Liver (tissue), 8 donors: ENCODE measurements at regions not wholly inside any gene's neighbourhood (a gene's known extent, or its start where the extent isn't known, plus 50 kb on each side); places are given as distances from the start of the nearest gene placed in this dataset.

ENCODE experiments used
- DNase-seq: peaks from one replicate; pipeline ENCODE4 v3.0.0-alpha.2; 2017; ENCODE audit warnings: low spot score
- H3K27ac ChIP-seq, 2 donors: one replicate each; pipeline ENCODE4 v1.7.0; 2013; ENCODE audit warnings: inconsistent platforms in 2 of 2, low read length in 2 of 2, control low read depth in 1 of 2, low read depth in 1 of 2, mild to moderate bottlenecking in 1 of 2
- H3K27me3 ChIP-seq, 4 donors: one replicate each; pipeline versions ENCODE4 v1.6.1 to v1.7.0; 2013; ENCODE audit warnings: low read length in 3 of 4, inconsistent platforms in 1 of 4, mild to moderate bottlenecking in 1 of 4, moderate library complexity in 1 of 4; ENCODE audit not compliant: control insufficient read depth in 4 of 4, insufficient read depth in 4 of 4
- H3K36me3 ChIP-seq, 4 donors: one replicate each; pipeline versions ENCODE4 v1.6.1 to v1.7.0; 2013; ENCODE audit warnings: low read length in 3 of 4, mild to moderate bottlenecking in 3 of 4, low read depth in 1 of 4, moderate library complexity in 1 of 4; ENCODE audit not compliant: control insufficient read depth in 4 of 4, insufficient read depth in 3 of 4
- H3K4me1 ChIP-seq, 4 donors: one replicate each; pipeline versions ENCODE4 v1.6.1 to v1.7.0; 2013; ENCODE audit warnings: low read length in 3 of 4, mild to moderate bottlenecking in 3 of 4, moderate library complexity in 1 of 4; ENCODE audit not compliant: control insufficient read depth in 4 of 4, insufficient read depth in 4 of 4
- H3K4me3 ChIP-seq, 3 donors: one replicate each; pipeline versions ENCODE4 v1.6.1 to v1.7.0; 2013; ENCODE audit warnings: low read length in 3 of 3, control low read depth in 1 of 3, low read depth in 1 of 3, mild to moderate bottlenecking in 1 of 3
- H3K9ac ChIP-seq, 2 donors: one replicate each; pipeline ENCODE4 v1.7.0; 2013; ENCODE audit warnings: low read length in 2 of 2, mild to moderate bottlenecking in 2 of 2, moderate library complexity in 2 of 2, control low read depth in 1 of 2, low read depth in 1 of 2
- H3K9me3 ChIP-seq, 4 donors: one replicate each; pipeline versions ENCODE4 v1.6.1 to v1.7.0; 2013; ENCODE audit warnings: low read length in 3 of 4; ENCODE audit not compliant: control insufficient read depth in 4 of 4
- EGR1 ChIP-seq, 2 donors: IDR thresholded peaks; 2 replicates each; pipeline ENCODE4 v1.6.1; 2016 to 2018; ENCODE audit warnings: antibody characterized with exemption in 2 of 2, low read depth in 2 of 2
- FOXA1 ChIP-seq: IDR thresholded peaks from 2 replicates; pipeline ENCODE4 v1.6.1; 2016; ENCODE audit warnings: antibody characterized with exemption
- FOXA2 ChIP-seq: IDR thresholded peaks from 2 replicates; pipeline ENCODE4 v1.6.1; 2016; ENCODE audit warnings: antibody characterized with exemption
- GABPA ChIP-seq, 2 donors: IDR thresholded peaks in 1 of 2; conservative IDR thresholded peaks in 1 of 2; 2 replicates each; pipeline ENCODE4 v1.6.1; 2016; ENCODE audit warnings: antibody characterized with exemption in 2 of 2, mild to moderate bottlenecking in 1 of 2, moderate library complexity in 1 of 2
- HNF4G ChIP-seq: IDR thresholded peaks from 2 replicates; pipeline ENCODE4 v1.6.1; 2016; ENCODE audit warnings: antibody characterized with exemption
- JUND ChIP-seq, 2 donors: IDR thresholded peaks; 2 replicates each; pipeline ENCODE4 v1.6.1; 2016; ENCODE audit warnings: antibody characterized with exemption in 2 of 2
- NR2F2 ChIP-seq: IDR thresholded peaks from 2 replicates; pipeline ENCODE4 v1.6.1; 2016; ENCODE audit warnings: antibody characterized with exemption
- RAD21 ChIP-seq, 2 donors: IDR thresholded peaks; 2 replicates each; pipeline ENCODE4 v1.6.1; 2016; ENCODE audit warnings: antibody characterized with exemption in 2 of 2, mild to moderate bottlenecking in 2 of 2
- SP1 ChIP-seq: IDR thresholded peaks from 2 replicates; pipeline ENCODE4 v1.6.1; 2018; ENCODE audit warnings: antibody characterized with exemption, mild to moderate bottlenecking
- YY1 ChIP-seq: IDR thresholded peaks from 2 replicates; pipeline ENCODE4 v1.6.1; 2016; ENCODE audit warnings: antibody characterized with exemption, mild to moderate bottlenecking
- WGBS: extraction: QIAGEN DNeasy Blood & Tissue Kit; methylation state at CpG from one replicate; pipeline ENCODE4 v1.1.7; 2013; 5-methylcytosine and 5-hydroxymethylcytosine counted together
- TF ChIP-seq, protein P1 (sequence below): IDR thresholded peaks from 2 replicates; pipeline ENCODE4 v1.6.1; 2016; ENCODE audit warnings: antibody characterized with exemption
- TF ChIP-seq, protein P2 (sequence below): fragments of 150-350 bp; IDR thresholded peaks from 2 replicates; pipeline ENCODE4 v1.5.1; 2017; ENCODE audit warnings: improper control_type of control experiment, low read depth, low read length; ENCODE audit not compliant: missing input control
- TF ChIP-seq, protein P3 (sequence below): IDR thresholded peaks from 2 replicates; pipeline ENCODE4 v1.6.1; 2016; ENCODE audit warnings: antibody characterized with exemption
- TF ChIP-seq, protein P4 (sequence below): IDR thresholded peaks from 2 replicates; pipeline ENCODE4 v1.6.1; 2016; ENCODE audit warnings: antibody characterized with exemption, mild to moderate bottlenecking
- donor health status: healthy.
- donor health status: healthy.
- donor health status: healthy.
- donor health status: healthy.
- donor health status: healthy.

- DNase-seq = no peak
- Histone ChIP-seq H3K36me3 (no peaks in the 10 kb centered on the region), H3K4me3 (no peak overlapping the region), H3K27me3 (no peaks in the 10 kb centered on the region), H3K9me3 (no peaks in the 10 kb centered on the region), H3K27ac (no peak overlapping the region), H3K4me1 (no peaks in the 10 kb centered on the region), H3K9ac (no peak overlapping the region)
- TF ChIP-seq, protein P1, sequence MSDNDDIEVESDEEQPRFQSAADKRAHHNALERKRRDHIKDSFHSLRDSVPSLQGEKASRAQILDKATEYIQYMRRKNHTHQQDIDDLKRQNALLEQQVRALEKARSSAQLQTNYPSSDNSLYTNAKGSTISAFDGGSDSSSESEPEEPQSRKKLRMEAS = no peak
- TF ChIP-seq SP1 (no peak), RAD21 (IDR thresholded peaks at IDR 0.05) (no peak), FOXA1 (no peak)
- TF ChIP-seq, protein P2, sequence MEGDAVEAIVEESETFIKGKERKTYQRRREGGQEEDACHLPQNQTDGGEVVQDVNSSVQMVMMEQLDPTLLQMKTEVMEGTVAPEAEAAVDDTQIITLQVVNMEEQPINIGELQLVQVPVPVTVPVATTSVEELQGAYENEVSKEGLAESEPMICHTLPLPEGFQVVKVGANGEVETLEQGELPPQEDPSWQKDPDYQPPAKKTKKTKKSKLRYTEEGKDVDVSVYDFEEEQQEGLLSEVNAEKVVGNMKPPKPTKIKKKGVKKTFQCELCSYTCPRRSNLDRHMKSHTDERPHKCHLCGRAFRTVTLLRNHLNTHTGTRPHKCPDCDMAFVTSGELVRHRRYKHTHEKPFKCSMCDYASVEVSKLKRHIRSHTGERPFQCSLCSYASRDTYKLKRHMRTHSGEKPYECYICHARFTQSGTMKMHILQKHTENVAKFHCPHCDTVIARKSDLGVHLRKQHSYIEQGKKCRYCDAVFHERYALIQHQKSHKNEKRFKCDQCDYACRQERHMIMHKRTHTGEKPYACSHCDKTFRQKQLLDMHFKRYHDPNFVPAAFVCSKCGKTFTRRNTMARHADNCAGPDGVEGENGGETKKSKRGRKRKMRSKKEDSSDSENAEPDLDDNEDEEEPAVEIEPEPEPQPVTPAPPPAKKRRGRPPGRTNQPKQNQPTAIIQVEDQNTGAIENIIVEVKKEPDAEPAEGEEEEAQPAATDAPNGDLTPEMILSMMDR = no peak
- 81% methylated on average over 2 of the region's 2 CpGs for WGBS
Measured at GRCh38 chr2:146949400-146949799, 895.4 kb upstream of the ACVR2A start.

DNA sequence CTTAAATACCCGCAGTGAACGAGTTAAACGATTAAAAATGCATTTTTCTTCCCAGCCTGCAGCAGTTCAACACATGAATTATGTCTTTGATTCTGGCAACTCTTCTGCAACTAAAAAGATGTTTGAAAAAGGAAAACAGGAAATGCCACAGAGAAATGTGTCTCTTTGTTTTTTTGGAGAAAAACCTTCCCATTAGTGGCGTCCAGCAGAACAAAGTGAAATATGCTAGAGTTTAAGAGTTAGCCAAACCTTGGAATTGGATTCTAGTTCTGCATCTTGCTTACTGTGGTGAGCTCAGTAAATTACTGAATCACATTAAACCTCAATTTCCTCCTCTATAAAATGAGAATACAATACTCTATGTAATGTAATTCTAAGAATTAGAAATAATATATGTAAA is 900.2 kb upstream of the ACVR2A start:
- Histone ChIP-seq H3K27ac (no peak overlapping the region), H3K4me1 (no peaks in the 10 kb centered on the region), H3K4me3 (no peak overlapping the region), H3K9ac (no peak overlapping the region), H3K36me3 (no peaks in the 10 kb centered on the region), H3K9me3 (no peaks in the 10 kb centered on the region), H3K27me3 (no peaks in the 10 kb centered on the region)
- TF ChIP-seq, protein P1 = no peak
- TF ChIP-seq EGR1 (IDR thresholded peaks at IDR 0.05; ENCODE audit: low read depth in 2 of 2) (no peak), NR2F2 (no peak), GABPA (IDR thresholded peaks at IDR 0.05 in 1 of 2, conservative IDR thresholded peaks at IDR 0.05 in 1 of 2) (no peak), FOXA1 (no peak), FOXA2 (no peak), JUND (IDR thresholded peaks at IDR 0.05) (no peak), HNF4G (no peak), YY1 (no peak)
- TF ChIP-seq, protein P3, sequence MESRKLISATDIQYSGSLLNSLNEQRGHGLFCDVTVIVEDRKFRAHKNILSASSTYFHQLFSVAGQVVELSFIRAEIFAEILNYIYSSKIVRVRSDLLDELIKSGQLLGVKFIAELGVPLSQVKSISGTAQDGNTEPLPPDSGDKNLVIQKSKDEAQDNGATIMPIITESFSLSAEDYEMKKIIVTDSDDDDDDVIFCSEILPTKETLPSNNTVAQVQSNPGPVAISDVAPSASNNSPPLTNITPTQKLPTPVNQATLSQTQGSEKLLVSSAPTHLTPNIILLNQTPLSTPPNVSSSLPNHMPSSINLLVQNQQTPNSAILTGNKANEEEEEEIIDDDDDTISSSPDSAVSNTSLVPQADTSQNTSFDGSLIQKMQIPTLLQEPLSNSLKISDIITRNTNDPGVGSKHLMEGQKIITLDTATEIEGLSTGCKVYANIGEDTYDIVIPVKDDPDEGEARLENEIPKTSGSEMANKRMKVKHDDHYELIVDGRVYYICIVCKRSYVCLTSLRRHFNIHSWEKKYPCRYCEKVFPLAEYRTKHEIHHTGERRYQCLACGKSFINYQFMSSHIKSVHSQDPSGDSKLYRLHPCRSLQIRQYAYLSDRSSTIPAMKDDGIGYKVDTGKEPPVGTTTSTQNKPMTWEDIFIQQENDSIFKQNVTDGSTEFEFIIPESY = no peak
- TF ChIP-seq, protein P2 = no peak
- TF ChIP-seq, protein P4, sequence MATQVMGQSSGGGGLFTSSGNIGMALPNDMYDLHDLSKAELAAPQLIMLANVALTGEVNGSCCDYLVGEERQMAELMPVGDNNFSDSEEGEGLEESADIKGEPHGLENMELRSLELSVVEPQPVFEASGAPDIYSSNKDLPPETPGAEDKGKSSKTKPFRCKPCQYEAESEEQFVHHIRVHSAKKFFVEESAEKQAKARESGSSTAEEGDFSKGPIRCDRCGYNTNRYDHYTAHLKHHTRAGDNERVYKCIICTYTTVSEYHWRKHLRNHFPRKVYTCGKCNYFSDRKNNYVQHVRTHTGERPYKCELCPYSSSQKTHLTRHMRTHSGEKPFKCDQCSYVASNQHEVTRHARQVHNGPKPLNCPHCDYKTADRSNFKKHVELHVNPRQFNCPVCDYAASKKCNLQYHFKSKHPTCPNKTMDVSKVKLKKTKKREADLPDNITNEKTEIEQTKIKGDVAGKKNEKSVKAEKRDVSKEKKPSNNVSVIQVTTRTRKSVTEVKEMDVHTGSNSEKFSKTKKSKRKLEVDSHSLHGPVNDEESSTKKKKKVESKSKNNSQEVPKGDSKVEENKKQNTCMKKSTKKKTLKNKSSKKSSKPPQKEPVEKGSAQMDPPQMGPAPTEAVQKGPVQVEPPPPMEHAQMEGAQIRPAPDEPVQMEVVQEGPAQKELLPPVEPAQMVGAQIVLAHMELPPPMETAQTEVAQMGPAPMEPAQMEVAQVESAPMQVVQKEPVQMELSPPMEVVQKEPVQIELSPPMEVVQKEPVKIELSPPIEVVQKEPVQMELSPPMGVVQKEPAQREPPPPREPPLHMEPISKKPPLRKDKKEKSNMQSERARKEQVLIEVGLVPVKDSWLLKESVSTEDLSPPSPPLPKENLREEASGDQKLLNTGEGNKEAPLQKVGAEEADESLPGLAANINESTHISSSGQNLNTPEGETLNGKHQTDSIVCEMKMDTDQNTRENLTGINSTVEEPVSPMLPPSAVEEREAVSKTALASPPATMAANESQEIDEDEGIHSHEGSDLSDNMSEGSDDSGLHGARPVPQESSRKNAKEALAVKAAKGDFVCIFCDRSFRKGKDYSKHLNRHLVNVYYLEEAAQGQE = no peak
- WGBS = 74% methylated on average over 4 of the region's 4 CpGs
- no peak for DNase-seq
